Colonic mucosa (tissue), 4 donors: ENCODE measurements at regions not wholly inside any gene's neighbourhood (a gene's known extent, or its start where the extent isn't known, plus 50 kb on each side); places are given as distances from the start of the nearest gene placed in this dataset.

Experiments
- DNase-seq: peaks from one replicate; pipeline ENCODE4 v3.0.0-alpha.2; 2020
- H3K27ac ChIP-seq: fragments of 200-600 bp; one replicate; pipeline ENCODE4 v1.8.0; 2021
- H3K27me3 ChIP-seq: fragments of 200-600 bp; one replicate; pipeline ENCODE4 v1.8.0; 2021
- H3K36me3 ChIP-seq: fragments of 200-600 bp; one replicate; pipeline ENCODE4 v1.8.0; 2021
- H3K4me1 ChIP-seq: fragments of 200-600 bp; one replicate; pipeline ENCODE4 v1.8.0; 2021; ENCODE audit warnings: mild to moderate bottlenecking
- H3K4me3 ChIP-seq: fragments of 200-600 bp; one replicate; pipeline ENCODE4 v1.8.0; 2021
- H3K9ac ChIP-seq, 2 donors: one replicate each; pipeline ENCODE4 v1.7.0; 2013; ENCODE audit warnings: control low read depth in 2 of 2, low read depth in 2 of 2, low read length in 2 of 2
- H3K9me3 ChIP-seq: fragments of 200-600 bp; one replicate; pipeline ENCODE4 v1.8.0; 2021
- CTCF ChIP-seq: fragments of 200-600 bp; IDR thresholded peaks from one replicate; pipeline ENCODE4 v1.8.0; 2022; ENCODE audit warnings: antibody characterized with exemption, mild to moderate bottlenecking
- intact Hi-C: fragments of 100-400 bp; cut with DNase I; formaldehyde crosslinking; loops from one replicate; pipeline ENCODE4 v1.14.1; 2022
- donor health status: healthy.
- donor health status: DM: no; HTN: no; CAD: no.
- donor health status: DM: no; HTN: no; CAD: no.

DNA sequence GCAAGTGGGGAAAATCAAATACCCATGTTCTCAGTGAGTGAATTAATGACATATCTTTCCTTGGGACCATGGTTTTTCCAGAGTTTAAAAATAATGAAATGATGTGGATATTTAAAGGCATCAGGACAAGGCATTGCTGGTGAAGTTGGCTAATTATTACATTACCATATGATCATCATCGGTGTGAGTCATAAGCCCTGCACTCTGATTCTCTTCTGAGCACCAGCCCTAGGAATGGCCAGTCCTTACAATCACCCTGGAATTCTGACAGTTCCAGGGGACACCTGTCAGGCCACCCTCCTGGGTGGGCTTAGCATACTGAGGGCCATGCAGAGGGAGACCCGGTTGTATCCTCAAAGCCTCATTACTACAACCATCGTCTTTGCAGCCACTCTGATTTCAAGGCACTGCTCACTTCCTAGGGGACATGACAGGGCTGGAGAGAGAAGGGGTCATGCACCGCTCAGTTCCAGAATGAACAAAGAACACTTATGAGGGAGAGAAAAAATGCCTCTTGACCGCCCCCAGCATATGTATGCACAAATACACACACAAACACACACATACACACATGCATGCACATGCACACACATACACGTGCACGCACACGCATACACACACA, 365.0 kb downstream of the MIAT start:
- intact Hi-C loops = no loop called here
- Histone ChIP-seq H3K27ac (no peak overlapping the region), H3K27me3 (no peaks in the 10 kb centered on the region), H3K9me3 (no peaks in the 10 kb centered on the region), H3K4me3 (no peak overlapping the region), H3K9ac (no peak overlapping the region), H3K36me3 (no peaks in the 10 kb centered on the region), H3K4me1 (no peaks in the 10 kb centered on the region)
- no peak for TF ChIP-seq CTCF
- DNase-seq = no peak

GRCh38 chr22:27022896-27023361, 365.5 kb downstream of the MIAT start:
- H3K4me3 ChIP-seq = no peak overlapping the region
- intact Hi-C loops = no loop called here

DNA sequence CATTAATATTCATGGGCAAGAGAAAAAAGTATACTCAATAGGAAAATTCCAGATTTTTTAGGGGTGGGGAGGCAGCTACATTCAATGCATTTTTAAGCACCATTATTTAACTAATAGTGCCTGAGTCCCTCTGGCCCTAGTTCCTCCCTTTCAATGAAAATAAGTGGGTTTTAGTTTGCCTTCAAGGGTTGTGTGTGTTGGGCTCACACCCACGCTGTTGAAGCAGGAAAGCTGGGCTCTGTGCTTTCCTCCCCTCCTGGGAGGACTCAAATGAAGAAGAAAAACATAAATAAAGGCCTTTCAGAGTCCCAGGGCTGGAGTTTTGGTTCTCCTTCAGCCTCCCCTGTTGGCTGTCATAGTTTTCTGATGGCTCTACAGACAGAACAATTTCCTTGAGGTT, 366.2 kb downstream of the MIAT start:
- Histone ChIP-seq H3K4me3 (no peak overlapping the region), H3K27me3 (no peaks in the 10 kb centered on the region), H3K9ac (no peak overlapping the region), H3K36me3 (no peaks in the 10 kb centered on the region), H3K27ac (no peak overlapping the region), H3K9me3 (no peaks in the 10 kb centered on the region), H3K4me1 (no peaks in the 10 kb centered on the region)
- DNase-seq = no peak
- intact Hi-C loops = no loop called here
- no peak for TF ChIP-seq CTCF

More at GRCh38 chr22:27022896-27023361, 365.5 kb downstream of the MIAT start:
- Histone ChIP-seq H3K27me3 (no peaks in the 10 kb centered on the region), H3K4me1 (no peaks in the 10 kb centered on the region), H3K36me3 (no peaks in the 10 kb centered on the region), H3K27ac (no peak overlapping the region), H3K9me3 (no peaks in the 10 kb centered on the region), H3K9ac (no peak overlapping the region)
- no peak for DNase-seq
- TF ChIP-seq CTCF = no peak

GRCh38 chr22:27024982-27025381, 367.6 kb downstream of the MIAT start:
- Histone ChIP-seq H3K4me1 (no peaks in the 10 kb centered on the region), H3K36me3 (no peaks in the 10 kb centered on the region), H3K9ac (no peak overlapping the region), H3K4me3 (no peak overlapping the region), H3K27ac (no peak overlapping the region), H3K27me3 (no peaks in the 10 kb centered on the region), H3K9me3 (no peaks in the 10 kb centered on the region)
- TF ChIP-seq CTCF = no peak
- intact Hi-C loops = no loop called here
- DNase-seq = no peak

DNA sequence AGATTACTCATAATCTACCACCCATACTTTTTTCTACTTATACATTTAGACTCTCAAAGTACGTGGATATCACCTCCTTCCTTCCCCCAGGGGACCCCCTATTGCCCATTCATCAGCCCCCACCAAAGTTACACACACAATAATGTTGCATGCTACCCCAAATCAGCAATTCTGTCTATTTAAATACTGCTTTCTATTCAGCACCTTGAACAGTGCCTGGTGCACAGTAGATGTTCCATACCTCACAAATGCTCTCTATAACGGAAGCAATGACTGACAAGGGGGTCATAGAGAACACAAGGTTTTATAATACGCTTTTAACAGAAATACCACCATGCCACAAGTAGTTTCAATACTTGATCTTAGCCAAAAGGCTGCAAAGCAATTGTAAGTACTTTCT, 370.7 kb downstream of the MIAT start:
- Histone ChIP-seq H3K27me3 (no peaks in the 10 kb centered on the region), H3K9ac (no peak overlapping the region), H3K4me3 (no peak overlapping the region), H3K4me1 (no peaks in the 10 kb centered on the region), H3K9me3 (no peaks in the 10 kb centered on the region), H3K27ac (no peak overlapping the region), H3K36me3 (no peaks in the 10 kb centered on the region)
- intact Hi-C loops = no loop called here
- no peak for TF ChIP-seq CTCF
- no peak for DNase-seq
